AG09319 (cell line): ENCODE measurements at regions not wholly inside any gene's neighbourhood (a gene's known extent, or its start where the extent isn't known, plus 50 kb on each side); places are given as distances from the start of the nearest gene placed in this dataset.

Source experiments
- DNase-seq: peaks from one replicate; pipeline ENCODE4 v3.0.0-alpha.2; 2010; ENCODE audit warnings: low read depth; ENCODE audit errors: extremely low read depth
- CTCF ChIP-seq: IDR thresholded peaks from 2 replicates; pipeline ENCODE4 v1.5.1; 2011; ENCODE audit warnings: low read depth, mild to moderate bottlenecking, inconsistent platforms, low read length, moderate library complexity

GRCh38 chr20:17872434-17872833, 96.2 kb downstream of the SNX5 start:
- no peak for TF ChIP-seq CTCF

DNA sequence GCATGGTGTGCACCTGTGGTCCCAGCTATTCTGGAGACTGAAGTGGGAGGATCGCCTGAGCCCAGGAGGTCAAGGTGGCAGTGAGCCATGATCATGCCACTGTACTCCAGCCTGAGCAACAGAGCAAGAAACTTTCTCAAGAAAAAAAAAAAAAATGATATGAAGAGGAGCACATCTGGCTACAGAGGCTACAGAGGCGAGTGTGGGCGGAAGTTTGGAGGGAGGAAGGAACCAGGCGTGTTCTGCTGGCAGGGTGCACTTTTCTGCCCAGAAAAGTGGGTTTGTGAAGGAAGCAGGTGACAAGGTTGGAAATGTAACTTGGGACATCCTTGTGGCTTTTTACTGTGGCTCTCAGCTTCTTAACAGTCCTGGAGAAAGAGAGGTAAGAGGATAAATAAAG, 96.7 kb downstream of the SNX5 start:
- no peak for DNase-seq
- no peak for TF ChIP-seq CTCF

More at GRCh38 chr20:17872434-17872833, 96.2 kb downstream of the SNX5 start:
- no peak for DNase-seq

DNA sequence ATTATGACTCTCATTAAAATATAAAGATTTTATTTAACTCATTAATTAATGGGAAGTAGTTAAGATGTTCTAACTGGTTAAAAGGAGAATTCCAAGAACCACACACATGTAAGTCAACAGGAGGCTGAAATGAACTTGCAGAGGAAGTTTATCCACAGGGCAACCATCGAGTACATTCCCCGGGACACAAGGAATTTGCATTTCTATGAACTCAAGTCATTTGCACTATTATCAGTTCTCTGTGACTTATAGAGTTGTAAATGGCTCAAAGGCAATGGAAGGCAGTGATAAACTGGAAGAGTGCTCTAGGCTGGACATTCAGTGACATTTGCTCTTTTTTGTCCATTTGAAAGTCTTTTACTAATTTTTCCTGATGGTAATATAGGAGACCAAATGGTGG, 97.4 kb downstream of the SNX5 start:
- no peak for DNase-seq
- no peak for TF ChIP-seq CTCF

- DNase-seq, result no peak
- no peak for TF ChIP-seq CTCF
Measured at GRCh38 chr20:17870086-17870740, 98.4 kb downstream of the SNX5 start.

GRCh38 chr20:17869295-17869994, 99.1 kb downstream of the SNX5 start:
- no peak for TF ChIP-seq CTCF
- no peak for DNase-seq

GRCh38 chr20:17868700-17869231, 99.8 kb downstream of the SNX5 start:
- no peak for TF ChIP-seq CTCF
- DNase-seq, result no peak

- TF ChIP-seq CTCF, result no peak
- DNase-seq, result no peak
Measured at GRCh38 chr20:17868151-17868550, 100.4 kb downstream of the SNX5 start.
